Breast epithelium (tissue), 4 donors: ENCODE measurements at regions not wholly inside any gene's neighbourhood (a gene's known extent, or its start where the extent isn't known, plus 50 kb on each side); places are given as distances from the start of the nearest gene placed in this dataset.
"Not testable (repeated sequence)": the region's sequence is repeated elsewhere in the genome, so short reads cannot be mapped to it uniquely, and the experiment has no call there.

ENCODE experiments used
- DNase-seq, 2 donors: peaks; one replicate each; pipeline ENCODE4 v3.0.0-alpha.2; 2019; ENCODE audit warnings: low spot score in 2 of 2
- H3K27ac ChIP-seq, 2 donors: fragments of 200-600 bp; sonication (generic) in 1 of 2; one replicate each; pipeline ENCODE4 v1.5.1; 2016 to 2019; ENCODE audit warnings: mild to moderate bottlenecking in 1 of 2
- H3K27me3 ChIP-seq, 2 donors: fragments of 200-600 bp; sonication (generic) in 1 of 2; one replicate each; pipeline versions ENCODE4 v1.5.1 to v1.6.0; 2017 to 2019; ENCODE audit warnings: control low read depth in 1 of 2, mild to moderate bottlenecking in 1 of 2
- H3K36me3 ChIP-seq: fragments of 200-600 bp; one replicate; pipeline ENCODE4 v1.5.1; 2019
- H3K4me1 ChIP-seq, 2 donors: fragments of 200-600 bp; sonication (generic); one replicate each; pipeline ENCODE4 v1.5.1; 2016 to 2019; ENCODE audit warnings: control low read depth in 1 of 2
- H3K4me3 ChIP-seq, 3 donors: fragments of 200-600 bp; sonication (generic); 1 replicate in 2 of 3; 2 replicates in 1 of 3; pipeline ENCODE4 v1.5.1; 2016 to 2019; ENCODE audit warnings: mild to moderate bottlenecking in 3 of 3, moderate library complexity in 2 of 3
- H3K9me3 ChIP-seq, 2 donors: fragments of 200-600 bp; sonication (generic) in 1 of 2; one replicate each; pipeline ENCODE4 v1.5.1; 2016 to 2019; ENCODE audit warnings: control low read depth in 1 of 2
- POLR2A ChIP-seq: fragments of 450-650 bp; IDR thresholded peaks from one replicate; pipeline ENCODE4 v1.6.1; 2016; ENCODE audit warnings: antibody characterized with exemption, mild to moderate bottlenecking, moderate library complexity
- POLR2AphosphoS5 ChIP-seq, 3 donors: sonication (generic); formaldehyde crosslinking; IDR thresholded peaks; one replicate each; pipeline ENCODE4 v1.6.1; 2017; ENCODE audit warnings: antibody characterized with exemption in 3 of 3
- intact Hi-C: fragments of 100-400 bp; cut with DNase I; formaldehyde crosslinking; loops from one replicate; pipeline ENCODE4 v1.15.1; 2023; ENCODE audit warnings: low total_unique reads

- H3K27me3 ChIP-seq, DNase-seq, H3K27ac ChIP-seq, H3K9me3 ChIP-seq, H3K36me3 ChIP-seq, H3K4me3 ChIP-seq, H3K4me1 ChIP-seq, intact Hi-C loops: not testable (repeated sequence)
Measured at GRCh38 chr4:118505491-118505890, 152.7 kb upstream of the PRSS12 start.

- intact Hi-C loops, H3K27ac ChIP-seq: not testable (repeated sequence)
Measured at GRCh38 chr4:118512870-118513269, 160.1 kb upstream of the PRSS12 start.

DNA sequence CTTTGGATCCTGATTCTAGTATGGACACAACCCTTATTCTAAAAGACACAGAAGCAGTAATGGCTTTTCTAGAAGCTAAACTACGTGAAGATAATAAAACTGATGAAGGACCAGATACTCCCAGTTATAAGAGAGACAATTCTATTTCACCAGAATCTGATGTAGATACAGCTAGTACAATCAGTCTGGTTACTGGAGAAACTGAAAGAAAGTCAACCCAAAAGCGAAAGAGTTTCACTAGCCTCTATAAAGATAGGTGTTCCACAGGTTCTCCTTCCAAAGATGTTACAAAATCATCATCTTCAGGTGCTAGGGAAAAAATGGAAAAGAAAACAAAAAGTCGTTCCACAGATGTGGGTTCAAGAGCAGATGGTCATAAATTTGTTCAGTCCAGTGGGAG is 161.5 kb upstream of the PRSS12 start:
- H3K36me3 ChIP-seq, H3K9me3 ChIP-seq, DNase-seq, H3K4me3 ChIP-seq, intact Hi-C loops, H3K27ac ChIP-seq, H3K4me1 ChIP-seq, H3K27me3 ChIP-seq: not testable (repeated sequence)

More at GRCh38 chr4:118512870-118513269, 160.1 kb upstream of the PRSS12 start:
- H3K9me3 ChIP-seq, H3K27me3 ChIP-seq, H3K4me1 ChIP-seq, H3K36me3 ChIP-seq, H3K4me3 ChIP-seq, DNase-seq: not testable (repeated sequence)

- H3K4me1 ChIP-seq, H3K27ac ChIP-seq, H3K4me3 ChIP-seq, H3K9me3 ChIP-seq, DNase-seq, H3K27me3 ChIP-seq, H3K36me3 ChIP-seq, intact Hi-C loops: not testable (repeated sequence)
Measured at GRCh38 chr4:118516107-118516506, 163.3 kb upstream of the PRSS12 start.

DNA sequence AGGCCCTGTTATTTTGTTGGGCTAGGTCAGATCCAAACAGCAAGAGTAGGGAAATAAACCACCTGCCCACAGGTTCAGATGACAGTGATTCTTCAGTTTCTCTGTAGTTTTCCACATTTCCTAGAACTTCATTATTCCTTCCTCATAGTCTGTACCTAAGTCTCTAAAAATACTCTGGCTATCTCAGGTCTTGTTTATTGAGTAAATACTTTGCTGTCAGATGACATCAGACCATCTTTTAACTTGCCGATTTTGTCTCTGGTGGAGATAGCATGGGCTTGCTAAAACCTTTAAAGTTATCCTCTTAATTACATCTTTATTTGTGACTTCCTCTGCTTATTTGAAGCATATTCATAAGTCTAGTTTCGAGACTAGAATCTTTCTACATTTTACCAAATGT is 155.1 kb upstream of the METTL14 start:
- H3K36me3 ChIP-seq, intact Hi-C loops, DNase-seq, H3K9me3 ChIP-seq, H3K27ac ChIP-seq, H3K4me3 ChIP-seq, H3K27me3 ChIP-seq, H3K4me1 ChIP-seq: not testable (repeated sequence)

- intact Hi-C loops, DNase-seq: not testable (repeated sequence)
Measured at GRCh38 chr4:118531947-118532346, 153.2 kb upstream of the METTL14 start.

GRCh38 chr4:118535788-118536187 is 149.4 kb upstream of the METTL14 start:
- H3K9me3 ChIP-seq, H3K4me1 ChIP-seq, H3K36me3 ChIP-seq, H3K4me3 ChIP-seq, H3K27me3 ChIP-seq, DNase-seq, intact Hi-C loops, H3K27ac ChIP-seq: not testable (repeated sequence)

More at GRCh38 chr4:118531947-118532346, 153.2 kb upstream of the METTL14 start:
- not testable (repeated sequence) for H3K27ac ChIP-seq, H3K27me3 ChIP-seq, H3K4me1 ChIP-seq, H3K9me3 ChIP-seq, H3K4me3 ChIP-seq, H3K36me3 ChIP-seq

- intact Hi-C loops, H3K27ac ChIP-seq, H3K27me3 ChIP-seq, DNase-seq, H3K4me3 ChIP-seq, H3K9me3 ChIP-seq, H3K36me3 ChIP-seq, H3K4me1 ChIP-seq: not testable (repeated sequence)
Measured at GRCh38 chr4:118539412-118540077, 145.6 kb upstream of the METTL14 start.

- H3K36me3 ChIP-seq, DNase-seq, H3K4me1 ChIP-seq, intact Hi-C loops, H3K27me3 ChIP-seq, H3K4me3 ChIP-seq, H3K9me3 ChIP-seq: not testable (repeated sequence)
- peak overlapping the region in 1 of 2 donors; percentile 57 for H3K27ac ChIP-seq
Measured at GRCh38 chr4:118556576-118556975, 128.6 kb upstream of the METTL14 start.

DNA sequence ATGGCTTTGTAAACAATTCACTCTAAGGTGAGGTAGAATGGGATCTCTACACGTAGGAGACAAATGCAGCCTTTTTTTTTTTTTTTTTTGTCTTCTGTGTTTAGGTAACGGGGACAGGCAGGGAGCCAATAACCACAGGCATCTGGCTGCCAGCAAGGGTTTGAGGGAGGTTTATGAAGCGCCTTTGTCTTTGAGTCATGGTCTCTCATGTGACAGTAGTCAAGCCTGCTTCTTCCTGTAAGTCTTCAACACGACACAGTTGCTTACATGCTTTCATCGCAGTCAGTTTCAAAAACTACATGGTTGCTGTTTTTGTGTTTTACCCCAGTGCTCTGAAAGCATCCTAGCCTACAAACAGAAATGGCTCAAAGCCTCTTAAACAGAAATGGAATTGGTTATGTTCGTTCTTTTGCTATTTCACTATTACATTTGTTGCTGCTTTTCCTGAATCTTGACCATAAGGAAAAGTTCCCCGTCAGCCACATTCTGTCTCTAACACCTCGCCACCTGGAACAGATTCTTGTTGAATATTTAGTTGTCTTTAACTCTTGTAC is 127.8 kb upstream of the METTL14 start:
- Histone ChIP-seq H3K36me3 (no peaks in the 10 kb centered on the region), H3K27ac (peak overlapping the region; percentile 57 to 63), H3K4me1 (no peaks in the 10 kb centered on the region), H3K4me3 (no peak overlapping the region), H3K27me3 (no peaks in the 10 kb centered on the region), H3K9me3 (no peaks in the 10 kb centered on the region)
- TF ChIP-seq POLR2A (no peak), POLR2AphosphoS5 (IDR thresholded peaks at IDR 0.05) (peak in 1 of 3 donors; percentile 51)
- intact Hi-C loops = no loop called here
- peak in 1 of 2 donors; percentile 77 for DNase-seq

GRCh38 chr4:118558188-118558587 is 127.0 kb upstream of the METTL14 start:
- H3K36me3 ChIP-seq, H3K27me3 ChIP-seq, H3K4me1 ChIP-seq, H3K27ac ChIP-seq, DNase-seq, H3K9me3 ChIP-seq, H3K4me3 ChIP-seq, intact Hi-C loops: not testable (repeated sequence)

DNA sequence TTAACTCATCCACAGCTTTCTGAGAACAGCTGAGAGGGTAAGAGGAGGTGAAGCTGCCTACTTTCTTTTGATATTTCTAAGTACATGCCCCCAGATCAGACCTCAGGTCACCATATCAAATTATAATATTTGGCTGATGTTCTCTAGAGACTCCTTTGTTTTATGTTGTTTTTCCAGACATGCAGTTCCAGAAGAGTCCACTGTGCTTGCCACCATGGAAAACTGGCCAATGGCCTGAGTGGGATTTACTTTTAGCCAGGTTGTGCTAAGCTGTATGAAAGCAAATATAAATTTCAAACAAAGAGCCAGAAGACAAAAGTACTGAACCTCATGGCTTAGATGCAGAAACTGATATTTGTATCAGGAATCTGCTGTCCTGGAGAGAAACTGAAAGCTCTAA is 123.6 kb upstream of the METTL14 start:
- intact Hi-C loops, H3K36me3 ChIP-seq: not testable (repeated sequence)

DNA sequence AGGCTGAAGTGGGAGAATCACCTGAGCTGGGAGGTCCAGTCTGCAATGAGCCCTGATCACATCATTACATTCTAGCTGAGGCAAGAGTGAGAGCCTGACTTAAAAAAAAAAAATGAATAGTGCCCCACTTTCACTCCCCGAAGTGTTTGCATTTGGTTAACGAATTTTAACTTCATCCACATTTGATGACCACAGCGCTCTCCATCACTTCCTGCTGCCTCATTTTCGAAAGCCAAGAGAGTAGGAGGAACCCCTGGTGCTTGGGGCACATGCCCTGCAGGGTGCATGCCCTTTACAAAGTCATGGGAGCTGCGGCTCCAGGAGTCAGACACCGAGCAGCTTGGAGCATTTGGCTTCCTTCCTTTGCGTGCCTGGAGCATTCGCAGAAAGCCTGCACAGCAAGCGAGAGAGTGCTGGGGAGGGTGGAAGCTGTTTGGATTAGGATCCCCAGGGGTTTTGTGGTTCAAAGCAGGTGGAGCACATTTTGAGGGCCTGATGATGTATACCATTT is 119.1 kb upstream of the METTL14 start:
- H3K27me3 ChIP-seq, H3K27ac ChIP-seq, H3K4me3 ChIP-seq, DNase-seq, H3K4me1 ChIP-seq, H3K9me3 ChIP-seq, H3K36me3 ChIP-seq, intact Hi-C loops: not testable (repeated sequence)

More for the DNA sequence above, 123.6 kb upstream of the METTL14 start:
- not testable (repeated sequence) for H3K27ac ChIP-seq, DNase-seq, H3K9me3 ChIP-seq, H3K4me3 ChIP-seq, H3K4me1 ChIP-seq, H3K27me3 ChIP-seq
